ENCODE measurements at regions not wholly inside any gene's neighbourhood (a gene's known extent, or its start where the extent isn't known, plus 50 kb on each side); places are given as distances from the start of the nearest gene placed in this dataset.
"Not testable (repeated sequence)": the region's sequence is repeated elsewhere in the genome, so short reads cannot be mapped to it uniquely, and the experiment has no call there.

- Histone ChIP-seq H3K36me3 (ENCODE audit: control insufficient read depth, low read depth, low read length) (no peaks in the 10 kb centered on the region), H3K9me3 (ENCODE audit: control insufficient read depth, low read depth, low read length) (no peaks in the 10 kb centered on the region), H3K27me3 (ENCODE audit: control insufficient read depth, insufficient read depth, low read length) (no peaks in the 10 kb centered on the region), H3K4me1 (ENCODE audit: control insufficient read depth, low read depth, low read length) (peaks cover 4% of the 10 kb centered on the region), H3K4me3 (ENCODE audit: low read length) (no peak overlapping the region), H3K27ac (ENCODE audit: low read length) (no peak overlapping the region), H3K9ac (ENCODE audit: low read length) (no peak overlapping the region)
These were observed 1070.1 kb downstream of the STPG2 start for GRCh38 chr4:97073194-97073593.

- H3K9ac ChIP-seq (ENCODE audit: low read length), result no peak overlapping the region
- no peak overlapping the region for H3K27ac ChIP-seq (ENCODE audit: low read length)
- no peaks in the 10 kb centered on the region for H3K27me3 ChIP-seq (ENCODE audit: control insufficient read depth, insufficient read depth, low read length)
- no peaks in the 10 kb centered on the region for H3K36me3 ChIP-seq (ENCODE audit: control insufficient read depth, low read depth, low read length)
- no peak overlapping the region for H3K4me3 ChIP-seq (ENCODE audit: low read length)
- H3K4me1 ChIP-seq (ENCODE audit: control insufficient read depth, low read depth, low read length), result peaks cover 4% of the 10 kb centered on the region
- H3K9me3 ChIP-seq (ENCODE audit: control insufficient read depth, low read depth, low read length), result no peaks in the 10 kb centered on the region
These were observed 1068.7 kb downstream of the STPG2 start for GRCh38 chr4:97074531-97074930.

GRCh38 chr4:97081951-97082350 lies 1061.3 kb downstream of the STPG2 start:
- H3K27ac ChIP-seq (ENCODE audit: low read length), result no peak overlapping the region
- no peak overlapping the region for H3K4me3 ChIP-seq (ENCODE audit: low read length)
- no peaks in the 10 kb centered on the region for H3K9me3 ChIP-seq (ENCODE audit: control insufficient read depth, low read depth, low read length)
- H3K4me1 ChIP-seq (ENCODE audit: control insufficient read depth, low read depth, low read length), result no peaks in the 10 kb centered on the region
- no peak overlapping the region for H3K9ac ChIP-seq (ENCODE audit: low read length)
- H3K27me3 ChIP-seq (ENCODE audit: control insufficient read depth, insufficient read depth, low read length), result no peaks in the 10 kb centered on the region
- H3K36me3 ChIP-seq (ENCODE audit: control insufficient read depth, low read depth, low read length), result no peaks in the 10 kb centered on the region

- H3K36me3 ChIP-seq (ENCODE audit: control insufficient read depth, low read depth, low read length); H3K9me3 ChIP-seq (ENCODE audit: control insufficient read depth, low read depth, low read length); H3K9ac ChIP-seq (ENCODE audit: low read length); H3K27ac ChIP-seq (ENCODE audit: low read length); H3K4me3 ChIP-seq (ENCODE audit: low read length); H3K27me3 ChIP-seq (ENCODE audit: control insufficient read depth, insufficient read depth, low read length); H3K4me1 ChIP-seq (ENCODE audit: control insufficient read depth, low read depth, low read length): not testable (repeated sequence)
These were observed 1046.2 kb downstream of the STPG2 start for GRCh38 chr4:97097036-97097435.

- H3K36me3 ChIP-seq (ENCODE audit: control insufficient read depth, low read depth, low read length); H3K9ac ChIP-seq (ENCODE audit: low read length); H3K4me1 ChIP-seq (ENCODE audit: control insufficient read depth, low read depth, low read length); H3K9me3 ChIP-seq (ENCODE audit: control insufficient read depth, low read depth, low read length); H3K27ac ChIP-seq (ENCODE audit: low read length); H3K4me3 ChIP-seq (ENCODE audit: low read length); H3K27me3 ChIP-seq (ENCODE audit: control insufficient read depth, insufficient read depth, low read length): not testable (repeated sequence)
These were observed 1042.1 kb downstream of the STPG2 start for GRCh38 chr4:97101171-97101570.

- Histone ChIP-seq H3K27me3 (ENCODE audit: control insufficient read depth, insufficient read depth, low read length) (no peaks in the 10 kb centered on the region), H3K9me3 (ENCODE audit: control insufficient read depth, low read depth, low read length) (no peaks in the 10 kb centered on the region), H3K4me1 (ENCODE audit: control insufficient read depth, low read depth, low read length) (no peaks in the 10 kb centered on the region), H3K36me3 (ENCODE audit: control insufficient read depth, low read depth, low read length) (no peaks in the 10 kb centered on the region), H3K27ac (ENCODE audit: low read length) (no peak overlapping the region), H3K4me3 (ENCODE audit: low read length) (no peak overlapping the region), H3K9ac (ENCODE audit: low read length) (no peak overlapping the region)
These were observed 1040.0 kb downstream of the STPG2 start for GRCh38 chr4:97103252-97103651.

GRCh38 chr4:97104006-97104405 lies 1039.3 kb downstream of the STPG2 start:
- Histone ChIP-seq H3K9me3 (ENCODE audit: control insufficient read depth, low read depth, low read length) (no peaks in the 10 kb centered on the region), H3K27ac (ENCODE audit: low read length) (no peak overlapping the region), H3K36me3 (ENCODE audit: control insufficient read depth, low read depth, low read length) (no peaks in the 10 kb centered on the region), H3K9ac (ENCODE audit: low read length) (no peak overlapping the region), H3K27me3 (ENCODE audit: control insufficient read depth, insufficient read depth, low read length) (no peaks in the 10 kb centered on the region), H3K4me1 (ENCODE audit: control insufficient read depth, low read depth, low read length) (no peaks in the 10 kb centered on the region), H3K4me3 (ENCODE audit: low read length) (no peak overlapping the region)

- Histone ChIP-seq H3K36me3 (ENCODE audit: control insufficient read depth, low read depth, low read length) (no peaks in the 10 kb centered on the region), H3K4me1 (ENCODE audit: control insufficient read depth, low read depth, low read length) (no peaks in the 10 kb centered on the region), H3K9me3 (ENCODE audit: control insufficient read depth, low read depth, low read length) (no peaks in the 10 kb centered on the region), H3K4me3 (ENCODE audit: low read length) (no peak overlapping the region), H3K27ac (ENCODE audit: low read length) (no peak overlapping the region), H3K27me3 (ENCODE audit: control insufficient read depth, insufficient read depth, low read length) (no peaks in the 10 kb centered on the region), H3K9ac (ENCODE audit: low read length) (no peak overlapping the region)
These were observed 1038.6 kb downstream of the STPG2 start for GRCh38 chr4:97104666-97105065.

- H3K27ac ChIP-seq (ENCODE audit: low read length), result no peak overlapping the region
- no peak overlapping the region for H3K9ac ChIP-seq (ENCODE audit: low read length)
- H3K4me1 ChIP-seq (ENCODE audit: control insufficient read depth, low read depth, low read length), result no peaks in the 10 kb centered on the region
- H3K9me3 ChIP-seq (ENCODE audit: control insufficient read depth, low read depth, low read length), result no peaks in the 10 kb centered on the region
- H3K27me3 ChIP-seq (ENCODE audit: control insufficient read depth, insufficient read depth, low read length), result no peaks in the 10 kb centered on the region
- H3K36me3 ChIP-seq (ENCODE audit: control insufficient read depth, low read depth, low read length), result no peaks in the 10 kb centered on the region
- no peak overlapping the region for H3K4me3 ChIP-seq (ENCODE audit: low read length)
These were observed 1037.8 kb downstream of the STPG2 start for GRCh38 chr4:97105347-97106099.

GRCh38 chr4:97106161-97106560 lies 1037.1 kb downstream of the STPG2 start:
- Histone ChIP-seq H3K9me3 (ENCODE audit: control insufficient read depth, low read depth, low read length) (no peaks in the 10 kb centered on the region), H3K27ac (ENCODE audit: low read length) (no peak overlapping the region), H3K9ac (ENCODE audit: low read length) (no peak overlapping the region), H3K27me3 (ENCODE audit: control insufficient read depth, insufficient read depth, low read length) (no peaks in the 10 kb centered on the region), H3K4me1 (ENCODE audit: control insufficient read depth, low read depth, low read length) (no peaks in the 10 kb centered on the region), H3K36me3 (ENCODE audit: control insufficient read depth, low read depth, low read length) (no peaks in the 10 kb centered on the region), H3K4me3 (ENCODE audit: low read length) (no peak overlapping the region)

GRCh38 chr4:97110506-97110905 lies 1032.8 kb downstream of the STPG2 start:
- H3K27ac ChIP-seq (ENCODE audit: low read length), result no peak overlapping the region
- H3K36me3 ChIP-seq (ENCODE audit: control insufficient read depth, low read depth, low read length), result no peaks in the 10 kb centered on the region
- no peaks in the 10 kb centered on the region for H3K9me3 ChIP-seq (ENCODE audit: control insufficient read depth, low read depth, low read length)
- no peaks in the 10 kb centered on the region for H3K27me3 ChIP-seq (ENCODE audit: control insufficient read depth, insufficient read depth, low read length)
- H3K4me3 ChIP-seq (ENCODE audit: low read length), result no peak overlapping the region
- no peaks in the 10 kb centered on the region for H3K4me1 ChIP-seq (ENCODE audit: control insufficient read depth, low read depth, low read length)
- H3K9ac ChIP-seq (ENCODE audit: low read length), result no peak overlapping the region

- H3K36me3 ChIP-seq (ENCODE audit: control insufficient read depth, low read depth, low read length), result no peaks in the 10 kb centered on the region
- peaks cover 3% of the 10 kb centered on the region for H3K4me1 ChIP-seq (ENCODE audit: control insufficient read depth, low read depth, low read length)
- no peaks in the 10 kb centered on the region for H3K9me3 ChIP-seq (ENCODE audit: control insufficient read depth, low read depth, low read length)
- no peak overlapping the region for H3K4me3 ChIP-seq (ENCODE audit: low read length)
- H3K9ac ChIP-seq (ENCODE audit: low read length), result no peak overlapping the region
- H3K27ac ChIP-seq (ENCODE audit: low read length), result no peak overlapping the region
- H3K27me3 ChIP-seq (ENCODE audit: control insufficient read depth, insufficient read depth, low read length), result no peaks in the 10 kb centered on the region
These were observed 1026.8 kb downstream of the STPG2 start for GRCh38 chr4:97116511-97116910.

Measured in iPS-18a (cell line).